ENCODE measurements at regions not wholly inside any gene's neighbourhood (a gene's known extent, or its start where the extent isn't known, plus 50 kb on each side); places are given as distances from the start of the nearest gene placed in this dataset.

DNA sequence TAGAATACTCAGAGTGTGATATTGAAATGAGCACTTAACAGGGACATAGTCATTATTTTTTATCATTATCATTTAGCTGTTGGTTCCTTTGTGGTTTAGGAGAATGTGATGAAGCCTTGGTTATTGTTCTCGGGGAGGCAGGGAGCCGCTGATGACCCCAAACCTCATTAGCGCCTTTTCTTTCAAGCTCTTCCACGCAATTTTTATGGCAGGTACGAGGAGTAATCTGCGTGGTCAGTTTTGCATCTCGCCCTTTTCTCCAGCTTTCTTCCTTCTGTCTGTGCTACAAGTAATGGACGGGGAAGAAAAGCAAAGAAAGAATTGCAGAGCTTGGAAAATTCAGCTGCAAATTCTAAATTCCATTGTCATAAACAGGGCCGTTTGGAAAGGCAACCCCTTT is 338.4 kb downstream of the GLRX3 start:
- no peak for ATAC-seq
- Mint-ChIP-seq H3K36me3 (no peaks in the 10 kb centered on the region), H3K9me3 (peaks cover 4% of the 10 kb centered on the region), H3K27ac (no peak overlapping the region), H3K4me1 (no peaks in the 10 kb centered on the region), H3K4me3 (no peak overlapping the region), H3K27me3 (no peaks in the 10 kb centered on the region)

- no peak for ATAC-seq
- H3K9me3 Mint-ChIP-seq, result no peaks in the 10 kb centered on the region
- H3K27ac Mint-ChIP-seq, result no peak overlapping the region
- H3K4me1 Mint-ChIP-seq, result no peaks in the 10 kb centered on the region
- no peaks in the 10 kb centered on the region for H3K36me3 Mint-ChIP-seq
- H3K27me3 Mint-ChIP-seq, result no peaks in the 10 kb centered on the region
- H3K4me3 Mint-ChIP-seq, result no peak overlapping the region
Observed at GRCh38 chr10:130477360-130477759, 341.2 kb downstream of the GLRX3 start.

DNA sequence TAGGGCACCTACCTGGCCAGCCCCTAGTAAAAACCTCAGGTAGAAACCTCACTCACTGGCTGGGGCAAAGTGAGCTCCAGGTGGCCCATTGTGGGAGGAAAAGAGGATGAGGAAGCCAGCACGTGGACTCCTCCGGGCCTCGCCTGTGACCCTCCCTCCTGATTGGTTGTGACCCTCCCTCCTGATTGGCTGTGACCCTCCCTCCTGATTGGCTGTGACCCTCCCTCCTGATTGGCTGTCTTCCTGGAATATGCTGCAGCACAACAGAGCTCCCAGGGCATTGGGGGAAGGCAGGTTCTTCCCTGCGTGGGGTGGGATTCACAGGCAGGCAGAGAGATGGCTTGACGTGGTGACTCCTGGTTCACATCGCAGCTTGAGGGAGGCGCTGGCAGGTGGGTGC is 343.0 kb downstream of the GLRX3 start:
- H3K9me3 Mint-ChIP-seq, result no peaks in the 10 kb centered on the region
- H3K4me1 Mint-ChIP-seq, result no peaks in the 10 kb centered on the region
- no peak for ATAC-seq
- H3K27ac Mint-ChIP-seq, result no peak overlapping the region
- H3K36me3 Mint-ChIP-seq, result no peaks in the 10 kb centered on the region
- no peak overlapping the region for H3K4me3 Mint-ChIP-seq
- H3K27me3 Mint-ChIP-seq, result no peaks in the 10 kb centered on the region

GRCh38 chr10:130479926-130480325 is 343.7 kb downstream of the GLRX3 start:
- H3K4me1 Mint-ChIP-seq, result no peaks in the 10 kb centered on the region
- no peak overlapping the region for H3K4me3 Mint-ChIP-seq
- no peak overlapping the region for H3K27ac Mint-ChIP-seq
- no peaks in the 10 kb centered on the region for H3K27me3 Mint-ChIP-seq
- no peaks in the 10 kb centered on the region for H3K9me3 Mint-ChIP-seq
- no peak for ATAC-seq
- H3K36me3 Mint-ChIP-seq, result no peaks in the 10 kb centered on the region

DNA sequence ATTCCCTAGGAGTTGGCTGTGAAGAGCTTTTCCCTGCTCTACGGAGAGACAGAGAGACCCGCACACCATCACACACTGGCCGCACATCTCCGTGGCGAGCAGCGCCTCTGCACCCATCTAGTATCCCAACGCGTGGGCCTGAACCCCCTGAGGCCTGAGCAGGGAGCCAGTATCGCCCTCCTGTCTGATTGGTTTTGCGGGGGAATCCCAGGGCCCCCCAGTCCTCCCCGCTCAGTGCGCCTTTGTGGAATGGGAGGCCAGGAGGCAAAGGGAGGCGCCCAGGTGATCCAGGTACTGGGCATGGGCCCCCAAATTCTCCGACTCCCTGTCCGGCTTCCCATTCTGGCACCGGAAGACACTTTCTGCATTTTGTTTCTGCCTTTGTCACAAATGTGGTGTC is 344.3 kb downstream of the GLRX3 start:
- Mint-ChIP-seq H3K27me3 (no peaks in the 10 kb centered on the region), H3K9me3 (no peaks in the 10 kb centered on the region), H3K27ac (no peak overlapping the region), H3K4me3 (no peak overlapping the region), H3K4me1 (no peaks in the 10 kb centered on the region), H3K36me3 (no peaks in the 10 kb centered on the region)
- ATAC-seq, result no peak

DNA sequence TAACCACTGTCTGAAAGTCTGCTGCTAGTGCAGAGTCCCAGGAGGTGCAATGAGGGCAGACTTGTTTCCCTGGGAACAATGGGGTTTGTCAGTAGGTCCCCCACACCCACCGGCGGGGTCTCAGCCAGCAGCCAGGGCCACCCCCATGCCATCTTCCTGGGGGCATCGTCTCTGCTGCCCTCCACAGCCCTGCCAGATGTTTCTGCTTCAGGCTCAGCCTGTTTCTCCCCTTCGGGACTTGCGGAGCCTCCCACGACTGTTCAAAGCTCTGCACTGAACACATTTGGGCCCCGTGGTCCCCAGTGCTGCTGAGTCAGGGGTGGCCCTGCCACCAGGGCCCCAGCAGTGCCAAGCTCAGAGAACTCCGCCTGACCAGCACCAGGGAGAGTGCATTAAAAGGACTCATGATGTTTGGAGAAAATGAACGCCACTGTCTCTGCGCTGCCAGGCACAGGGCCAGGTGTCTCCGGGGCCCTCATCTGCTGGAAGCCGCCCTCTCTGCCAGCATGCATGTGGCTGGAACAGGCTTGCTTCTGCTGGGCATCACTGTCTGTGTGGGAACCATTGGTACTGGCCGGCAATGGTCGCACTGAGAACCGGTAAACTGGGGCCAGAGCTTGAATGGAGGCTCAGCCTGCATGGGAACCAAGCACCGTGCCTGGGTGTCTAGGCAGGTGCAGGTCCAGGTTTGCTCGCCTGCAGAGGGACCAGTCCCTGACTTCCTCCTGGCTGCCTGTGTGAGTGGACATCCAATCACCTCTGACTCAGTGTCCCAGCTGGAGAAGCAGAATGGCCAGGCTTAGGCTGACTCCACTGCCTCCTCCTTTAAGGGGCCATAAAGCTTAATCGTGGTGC is 345.1 kb downstream of the GLRX3 start:
- Mint-ChIP-seq H3K9me3 (no peaks in the 10 kb centered on the region), H3K4me3 (no peak overlapping the region), H3K27me3 (no peaks in the 10 kb centered on the region), H3K4me1 (no peaks in the 10 kb centered on the region), H3K36me3 (no peaks in the 10 kb centered on the region), H3K27ac (no peak overlapping the region)
- ATAC-seq, result no peak

DNA sequence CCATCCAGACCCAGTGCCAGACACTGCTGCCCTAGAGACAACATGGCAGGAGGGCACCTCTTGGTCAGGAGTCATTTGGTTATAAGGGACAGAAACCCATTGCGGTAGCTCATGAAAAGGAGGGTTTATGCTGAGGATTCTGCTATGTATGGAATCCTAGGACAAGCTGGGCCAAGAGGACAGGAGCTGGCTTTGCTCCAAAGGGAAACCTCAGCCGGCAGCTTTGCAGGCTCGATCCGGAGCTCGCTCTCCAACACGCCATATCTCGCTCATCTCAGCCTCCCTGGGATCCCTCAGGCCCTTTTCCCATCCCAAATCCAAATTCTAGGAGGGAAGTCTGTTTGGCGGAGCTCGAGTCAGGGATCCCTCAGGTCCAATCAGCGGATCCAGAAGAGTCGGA is 345.7 kb downstream of the GLRX3 start:
- no peaks in the 10 kb centered on the region for H3K9me3 Mint-ChIP-seq
- H3K27ac Mint-ChIP-seq, result no peak overlapping the region
- no peaks in the 10 kb centered on the region for H3K27me3 Mint-ChIP-seq
- H3K36me3 Mint-ChIP-seq, result no peaks in the 10 kb centered on the region
- no peaks in the 10 kb centered on the region for H3K4me1 Mint-ChIP-seq
- ATAC-seq, result no peak
- no peak overlapping the region for H3K4me3 Mint-ChIP-seq

DNA sequence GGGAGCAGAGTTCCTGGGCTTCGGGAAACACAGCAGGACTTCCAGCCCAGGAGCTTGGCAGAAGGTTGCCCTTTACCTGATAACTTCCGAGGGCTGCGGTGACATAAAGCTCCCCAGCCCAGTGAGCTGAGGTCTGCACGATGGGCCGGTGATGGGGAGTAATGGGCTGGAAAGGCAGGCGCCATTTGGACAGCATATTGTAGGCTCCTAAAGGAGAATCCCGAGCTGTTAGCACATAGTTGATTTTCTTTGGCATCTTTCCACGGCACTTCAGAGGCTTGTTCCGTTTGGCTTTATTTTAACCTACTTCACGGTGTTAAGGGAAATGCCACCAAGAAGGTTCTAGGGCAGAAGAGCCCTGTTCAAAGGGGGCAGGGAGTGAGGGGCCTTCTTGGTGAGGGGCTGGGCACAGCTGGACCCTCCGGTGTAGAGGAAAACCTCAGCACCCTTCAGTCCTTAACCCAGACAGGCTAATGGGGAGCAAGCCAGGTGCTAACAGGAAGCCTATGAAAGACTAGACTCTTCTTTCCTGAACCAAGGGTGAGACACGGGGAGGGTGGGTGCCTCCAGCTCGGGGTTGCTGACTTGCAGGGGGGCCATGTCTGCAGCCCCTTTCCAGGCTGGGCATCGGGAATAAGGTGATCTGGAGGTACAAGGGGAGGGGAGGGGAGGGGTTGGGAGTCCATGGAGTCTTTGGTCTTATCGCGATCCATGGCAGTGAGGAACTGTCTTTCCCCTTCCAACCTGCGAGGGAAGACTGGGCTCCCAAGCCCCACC is 347.7 kb downstream of the GLRX3 start:
- H3K4me1 Mint-ChIP-seq, result no peaks in the 10 kb centered on the region

DNA sequence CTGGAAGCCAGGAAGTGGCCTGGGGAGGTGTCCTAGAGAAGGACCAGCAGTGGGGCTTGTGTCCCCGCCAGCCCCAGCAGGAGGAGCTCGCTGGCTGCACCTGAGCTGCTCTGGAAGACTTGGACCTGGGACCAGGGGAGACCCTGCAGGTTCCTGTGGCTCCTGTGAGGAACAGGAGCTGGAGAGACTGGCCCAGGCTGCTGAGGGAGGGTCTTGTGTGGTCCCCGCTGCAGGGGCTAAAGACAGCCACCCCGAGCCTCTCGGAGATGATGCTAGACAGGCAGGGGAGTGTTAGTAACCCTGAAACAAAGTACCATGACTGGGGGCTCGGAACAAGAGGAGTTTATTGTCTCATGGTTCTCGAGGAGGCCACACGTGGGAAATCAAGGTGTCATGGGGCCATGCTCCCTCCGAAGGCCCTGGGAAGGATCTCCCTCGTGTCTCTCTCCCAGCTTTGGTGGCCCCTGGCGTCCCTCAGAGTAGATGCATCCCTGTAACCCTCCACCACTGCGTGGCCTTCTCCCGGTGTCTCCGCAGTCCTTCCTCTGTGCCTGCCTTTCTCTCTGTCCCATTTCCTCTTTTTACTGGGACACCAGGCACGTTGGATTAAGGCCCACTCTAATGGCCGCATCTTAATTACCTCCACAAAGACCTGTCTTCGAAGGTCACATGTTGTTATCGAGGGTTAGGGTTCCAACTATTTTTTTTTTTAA is 348.4 kb downstream of the GLRX3 start:
- Mint-ChIP-seq H3K4me1 (no peaks in the 10 kb centered on the region), H3K27ac (no peak overlapping the region), H3K9me3 (no peaks in the 10 kb centered on the region), H3K4me3 (no peak overlapping the region), H3K27me3 (no peaks in the 10 kb centered on the region), H3K36me3 (no peaks in the 10 kb centered on the region)
- ATAC-seq, result no peak

More for the DNA sequence above, 347.7 kb downstream of the GLRX3 start:
- H3K27me3 Mint-ChIP-seq, result no peaks in the 10 kb centered on the region
- no peak overlapping the region for H3K4me3 Mint-ChIP-seq
- no peak for ATAC-seq
- H3K9me3 Mint-ChIP-seq, result no peaks in the 10 kb centered on the region
- no peak overlapping the region for H3K27ac Mint-ChIP-seq
- H3K36me3 Mint-ChIP-seq, result no peaks in the 10 kb centered on the region

DNA sequence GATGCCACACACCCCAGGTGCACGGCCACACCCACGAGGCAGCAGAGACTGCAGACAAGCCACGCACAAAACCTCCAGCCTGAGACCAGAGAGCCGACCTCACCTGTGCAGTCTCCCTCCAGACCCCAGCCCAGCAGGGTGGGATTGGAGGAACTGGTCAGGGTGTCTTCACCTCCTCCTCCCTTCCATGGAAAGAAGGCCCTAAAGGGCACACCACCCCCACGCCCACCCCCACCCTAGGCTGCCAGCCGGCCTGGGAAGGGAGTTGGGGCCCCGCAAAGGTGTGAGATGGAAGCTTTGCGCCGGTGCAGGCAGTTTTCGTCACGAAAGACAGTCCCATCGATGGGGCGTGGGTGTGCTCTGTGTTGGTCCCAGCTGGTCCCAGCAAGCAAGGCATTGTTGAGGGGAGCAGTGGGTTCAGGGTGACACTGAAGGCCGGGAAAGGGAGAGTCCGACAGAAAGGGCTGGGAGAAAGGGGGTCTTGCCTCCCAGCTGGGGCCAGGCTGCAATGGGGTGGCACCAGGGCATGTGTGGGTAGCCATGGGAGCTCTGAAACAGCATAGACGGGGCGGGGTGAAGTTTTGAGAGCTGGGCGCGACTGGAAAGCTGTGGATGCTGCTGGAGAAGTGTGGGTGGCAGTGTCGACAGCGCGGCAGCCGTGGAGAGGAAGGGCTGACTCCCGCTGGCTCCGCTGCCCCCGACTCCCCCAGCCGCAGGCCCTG is 349.2 kb downstream of the GLRX3 start:
- H3K4me3 Mint-ChIP-seq, result no peak overlapping the region
- no peaks in the 10 kb centered on the region for H3K27me3 Mint-ChIP-seq
- no peak for ATAC-seq
- H3K27ac Mint-ChIP-seq, result no peak overlapping the region
- no peaks in the 10 kb centered on the region for H3K9me3 Mint-ChIP-seq
- H3K4me1 Mint-ChIP-seq, result no peaks in the 10 kb centered on the region
- no peaks in the 10 kb centered on the region for H3K36me3 Mint-ChIP-seq

- no peaks in the 10 kb centered on the region for H3K9me3 Mint-ChIP-seq
- no peak overlapping the region for H3K4me3 Mint-ChIP-seq
- no peaks in the 10 kb centered on the region for H3K4me1 Mint-ChIP-seq
- H3K27ac Mint-ChIP-seq, result no peak overlapping the region
- ATAC-seq, result no peak
- no peaks in the 10 kb centered on the region for H3K36me3 Mint-ChIP-seq
- H3K27me3 Mint-ChIP-seq, result no peaks in the 10 kb centered on the region
Observed at GRCh38 chr10:130485958-130486895, 350.0 kb downstream of the GLRX3 start.

DNA sequence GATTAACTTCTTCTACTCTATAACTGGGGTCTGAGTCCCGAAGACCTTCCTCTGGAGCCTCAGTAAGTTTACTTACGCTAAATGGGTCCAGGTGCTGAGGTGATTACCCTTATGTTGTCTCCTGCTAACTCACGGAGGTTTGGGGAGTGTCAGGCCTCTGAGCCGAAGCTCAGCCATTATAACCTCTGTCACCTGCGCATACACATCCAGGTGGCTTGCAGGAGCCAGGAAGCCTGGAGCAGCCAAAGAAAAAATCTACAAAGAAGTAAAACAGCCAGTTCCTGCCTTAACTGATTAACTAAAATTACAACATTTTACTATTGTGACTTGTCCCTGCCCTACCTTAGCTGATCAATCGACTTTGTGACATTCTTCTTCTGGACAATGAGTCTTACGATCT is 350.7 kb downstream of the GLRX3 start:
- no peaks in the 10 kb centered on the region for H3K9me3 Mint-ChIP-seq
- H3K4me3 Mint-ChIP-seq, result no peak overlapping the region
- ATAC-seq, result no peak
- no peaks in the 10 kb centered on the region for H3K4me1 Mint-ChIP-seq
- H3K36me3 Mint-ChIP-seq, result no peaks in the 10 kb centered on the region
- H3K27ac Mint-ChIP-seq, result no peak overlapping the region
- H3K27me3 Mint-ChIP-seq, result no peaks in the 10 kb centered on the region

DNA sequence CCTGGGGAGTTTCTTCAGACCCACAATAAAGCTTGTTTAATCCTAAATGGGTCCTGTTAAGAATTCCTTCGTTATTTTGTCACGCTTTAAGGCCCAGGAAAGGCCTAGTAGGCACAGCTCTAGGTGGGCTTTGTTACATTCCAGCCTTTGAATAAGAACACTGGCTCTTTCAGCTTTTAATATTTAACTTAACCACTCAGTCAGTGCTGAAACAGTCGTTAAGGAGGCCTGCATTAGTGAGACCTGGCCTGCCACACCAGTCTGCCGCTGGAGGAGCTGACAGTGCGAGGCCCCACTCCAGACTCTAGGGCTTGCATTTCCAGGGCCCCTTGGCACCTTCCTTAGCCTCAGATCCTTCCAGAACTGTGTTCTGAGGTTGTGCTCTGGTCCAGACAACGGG is 351.4 kb downstream of the GLRX3 start:
- H3K9me3 Mint-ChIP-seq, result no peaks in the 10 kb centered on the region
- no peak overlapping the region for H3K4me3 Mint-ChIP-seq
- H3K27ac Mint-ChIP-seq, result no peak overlapping the region
- ATAC-seq, result no peak
- H3K36me3 Mint-ChIP-seq, result no peaks in the 10 kb centered on the region
- H3K27me3 Mint-ChIP-seq, result no peaks in the 10 kb centered on the region
- no peaks in the 10 kb centered on the region for H3K4me1 Mint-ChIP-seq

DNA sequence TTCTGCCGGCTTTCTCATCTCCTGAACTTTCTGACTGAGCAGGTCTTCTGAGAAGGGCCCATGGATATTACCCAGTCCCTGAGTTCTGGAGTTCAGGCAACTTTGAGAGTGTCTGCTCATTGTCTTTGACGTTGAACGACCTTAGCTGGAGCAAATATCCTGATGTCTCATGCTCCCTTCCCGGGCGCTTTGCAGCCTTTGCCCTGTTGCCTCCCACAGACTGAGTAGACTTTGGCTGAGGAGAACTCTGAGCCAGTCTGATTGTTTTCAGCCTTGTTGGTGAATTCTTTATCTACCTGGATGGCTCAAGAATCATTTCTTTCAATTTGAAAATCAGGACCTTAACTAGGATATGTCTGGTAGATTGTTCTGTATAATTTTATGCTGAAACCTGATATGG is 353.7 kb downstream of the GLRX3 start:
- ATAC-seq, result no peak
- H3K9me3 Mint-ChIP-seq, result no peaks in the 10 kb centered on the region
- H3K36me3 Mint-ChIP-seq, result no peaks in the 10 kb centered on the region
- H3K27me3 Mint-ChIP-seq, result no peaks in the 10 kb centered on the region
- no peaks in the 10 kb centered on the region for H3K4me1 Mint-ChIP-seq
- H3K27ac Mint-ChIP-seq, result no peak overlapping the region
- no peak overlapping the region for H3K4me3 Mint-ChIP-seq
